Astrocyte (in vitro differentiated cells and primary cell): ENCODE measurements at regions not wholly inside any gene's neighbourhood (a gene's known extent, or its start where the extent isn't known, plus 50 kb on each side); places are given as distances from the start of the nearest gene placed in this dataset.

ENCODE experiments used
- DNase-seq: peaks from one replicate; pipeline ENCODE4 v3.0.0-alpha.2; 2010; ENCODE audit warnings: low read depth
- FAIRE-seq: peaks from 2 replicates; lab custom pipeline; 2011; peaks lifted over from hg19 to GRCh38; lab: Jason Lieb, UNC
- H2AFZ ChIP-seq: 2 replicates; pipeline ENCODE4 v1.6.0; 2012; ENCODE audit warnings: low read depth, low read length, inconsistent platforms
- H3K27ac ChIP-seq: 2 replicates; pipeline ENCODE4 v1.5.1; 2011; ENCODE audit warnings: low read depth, low read length, inconsistent platforms
- H3K27me3 ChIP-seq: 2 replicates; pipeline ENCODE4 v1.6.0; 2011; ENCODE audit warnings: low read length, inconsistent platforms; ENCODE audit not compliant: insufficient read depth
- H3K36me3 ChIP-seq: 2 replicates; pipeline ENCODE4 v1.5.1; 2011; ENCODE audit warnings: low read length, inconsistent platforms; ENCODE audit not compliant: insufficient read depth
- H3K4me1 ChIP-seq: 2 replicates; pipeline ENCODE4 v1.5.1; 2011; ENCODE audit warnings: low read length, inconsistent platforms; ENCODE audit not compliant: insufficient read depth
- H3K4me2 ChIP-seq: 2 replicates; pipeline ENCODE4 v1.6.0; 2012; ENCODE audit warnings: low read length, inconsistent platforms
- H3K4me3 ChIP-seq: 2 replicates; pipeline ENCODE4 v1.5.1; 2011; ENCODE audit warnings: low read depth, mild to moderate bottlenecking, low read length, inconsistent platforms; ENCODE audit not compliant: insufficient read depth
- H3K79me2 ChIP-seq: 2 replicates; pipeline ENCODE4 v1.6.0; 2012; ENCODE audit warnings: mild to moderate bottlenecking, low read length, inconsistent platforms; ENCODE audit not compliant: insufficient read depth
- H3K9ac ChIP-seq: 2 replicates; pipeline ENCODE4 v1.6.0; 2012; ENCODE audit warnings: mild to moderate bottlenecking, low read length, inconsistent platforms
- H3K9me3 ChIP-seq: 2 replicates; pipeline ENCODE4 v1.5.1; 2012; ENCODE audit warnings: low read depth, mild to moderate bottlenecking, low read length, inconsistent platforms; ENCODE audit not compliant: insufficient read depth
- H4K20me1 ChIP-seq: 2 replicates; pipeline ENCODE4 v1.6.0; 2012; ENCODE audit warnings: low read length, inconsistent platforms; ENCODE audit not compliant: insufficient read depth
- H3K27ac Mint-ChIP-seq: one replicate; pipeline ENCODE4 v1.8.0; 2021; ENCODE audit warnings: mild to moderate bottlenecking, mixed read lengths; ENCODE audit not compliant: unreplicated experiment
- H3K27me3 Mint-ChIP-seq: one replicate; pipeline ENCODE4 v1.8.0; 2021; ENCODE audit warnings: low read depth, mixed read lengths; ENCODE audit not compliant: unreplicated experiment
- H3K36me3 Mint-ChIP-seq: one replicate; pipeline ENCODE4 v1.8.0; 2021; ENCODE audit warnings: low read depth, mixed read lengths; ENCODE audit not compliant: unreplicated experiment
- H3K4me1 Mint-ChIP-seq: one replicate; pipeline ENCODE4 v1.8.0; 2021; ENCODE audit warnings: low read depth, mixed read lengths; ENCODE audit not compliant: unreplicated experiment
- H3K4me3 Mint-ChIP-seq: one replicate; pipeline ENCODE4 v1.8.0; 2021; ENCODE audit warnings: mild to moderate bottlenecking, moderate library complexity, mixed read lengths; ENCODE audit not compliant: unreplicated experiment
- H3K9me3 Mint-ChIP-seq: one replicate; pipeline ENCODE4 v1.8.0; 2021; ENCODE audit warnings: mild to moderate bottlenecking, mixed read lengths; ENCODE audit not compliant: unreplicated experiment
- EZH2 ChIP-seq: IDR thresholded peaks from 2 replicates; pipeline ENCODE4 v1.6.1; 2012; ENCODE audit warnings: mild to moderate bottlenecking, low read length, inconsistent platforms; ENCODE audit not compliant: insufficient read depth
- TF ChIP-seq, protein P1 (sequence below): IDR thresholded peaks from 2 replicates; pipeline ENCODE4 v1.5.1; 2011; ENCODE audit warnings: low read depth, mild to moderate bottlenecking, inconsistent platforms, low read length, moderate library complexity; ENCODE audit not compliant: insufficient read depth

DNA sequence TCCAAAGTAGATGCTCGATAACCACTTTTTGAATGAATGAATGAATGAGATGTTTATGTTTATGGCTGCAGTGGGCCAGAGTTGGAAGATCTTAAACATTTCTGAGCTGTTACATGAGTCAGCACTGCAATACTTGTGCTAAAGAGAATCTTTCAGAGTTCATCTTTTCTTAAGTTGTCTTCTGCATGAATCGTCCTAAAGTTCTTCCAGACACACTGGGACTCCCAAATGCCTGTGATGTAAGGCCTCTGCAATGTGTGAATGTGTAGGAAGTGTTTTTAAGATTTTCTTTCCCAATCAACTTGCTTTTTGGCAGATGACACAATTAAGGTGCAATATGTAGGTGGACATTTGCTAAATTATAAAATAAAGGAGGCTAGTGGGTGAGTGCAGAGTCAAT is 50.3 kb upstream of the TRIM9 start:
- Mint-ChIP-seq H3K27ac (no peak overlapping the region), H3K36me3 (peaks cover 2% of the 10 kb centered on the region), H3K4me1 (peaks cover 10% of the 10 kb centered on the region), H3K27me3 (no peaks in the 10 kb centered on the region), H3K4me3 (no peak overlapping the region), H3K9me3 (peaks cover 3% of the 10 kb centered on the region)
- Histone ChIP-seq H3K36me3 (no peaks in the 10 kb centered on the region), H3K4me2 (no peak overlapping the region), H3K9me3 (no peaks in the 10 kb centered on the region), H3K4me3 (no peak overlapping the region), H3K9ac (no peak overlapping the region), H4K20me1 (no peaks in the 10 kb centered on the region), H3K4me1 (no peaks in the 10 kb centered on the region), H3K79me2 (no peaks in the 10 kb centered on the region), H3K27ac (no peak overlapping the region), H3K27me3 (no peaks in the 10 kb centered on the region), H2AFZ (no peak overlapping the region)
- DNase-seq (no peak), FAIRE-seq (no peak)
- TF ChIP-seq, protein P1, sequence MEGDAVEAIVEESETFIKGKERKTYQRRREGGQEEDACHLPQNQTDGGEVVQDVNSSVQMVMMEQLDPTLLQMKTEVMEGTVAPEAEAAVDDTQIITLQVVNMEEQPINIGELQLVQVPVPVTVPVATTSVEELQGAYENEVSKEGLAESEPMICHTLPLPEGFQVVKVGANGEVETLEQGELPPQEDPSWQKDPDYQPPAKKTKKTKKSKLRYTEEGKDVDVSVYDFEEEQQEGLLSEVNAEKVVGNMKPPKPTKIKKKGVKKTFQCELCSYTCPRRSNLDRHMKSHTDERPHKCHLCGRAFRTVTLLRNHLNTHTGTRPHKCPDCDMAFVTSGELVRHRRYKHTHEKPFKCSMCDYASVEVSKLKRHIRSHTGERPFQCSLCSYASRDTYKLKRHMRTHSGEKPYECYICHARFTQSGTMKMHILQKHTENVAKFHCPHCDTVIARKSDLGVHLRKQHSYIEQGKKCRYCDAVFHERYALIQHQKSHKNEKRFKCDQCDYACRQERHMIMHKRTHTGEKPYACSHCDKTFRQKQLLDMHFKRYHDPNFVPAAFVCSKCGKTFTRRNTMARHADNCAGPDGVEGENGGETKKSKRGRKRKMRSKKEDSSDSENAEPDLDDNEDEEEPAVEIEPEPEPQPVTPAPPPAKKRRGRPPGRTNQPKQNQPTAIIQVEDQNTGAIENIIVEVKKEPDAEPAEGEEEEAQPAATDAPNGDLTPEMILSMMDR, result no peak
- TF ChIP-seq EZH2, result no peak

DNA sequence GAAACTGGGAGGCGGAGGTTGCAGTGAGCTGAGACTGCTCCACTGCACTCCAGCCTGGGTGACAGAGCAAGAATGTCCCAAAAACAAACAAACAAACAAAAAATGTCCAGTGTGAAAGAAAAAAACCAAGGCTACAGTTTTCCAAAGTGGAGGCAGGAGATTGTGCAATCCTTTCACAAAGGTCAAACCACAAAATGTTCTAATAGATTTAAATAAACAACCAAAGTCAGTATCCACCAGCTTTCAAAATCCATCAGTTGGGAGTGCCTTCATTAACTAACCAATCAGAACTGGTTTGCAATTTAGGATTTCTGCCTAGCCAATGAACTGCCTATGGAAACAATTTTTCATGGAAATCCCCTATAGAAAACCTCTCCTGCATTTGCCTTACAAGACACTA is 52.3 kb upstream of the TRIM9 start:
- H3K27me3 Mint-ChIP-seq, result no peaks in the 10 kb centered on the region
- peaks cover 3% of the 10 kb centered on the region for H3K9me3 Mint-ChIP-seq
- peaks cover 10% of the 10 kb centered on the region for H3K4me1 Mint-ChIP-seq
- no peak overlapping the region for H3K27ac Mint-ChIP-seq
- H3K36me3 Mint-ChIP-seq, result peaks cover 2% of the 10 kb centered on the region
- Histone ChIP-seq H3K9ac (no peak overlapping the region), H3K4me1 (no peaks in the 10 kb centered on the region), H2AFZ (no peak overlapping the region), H3K9me3 (no peaks in the 10 kb centered on the region), H3K27ac (no peak overlapping the region), H3K4me3 (no peak overlapping the region), H3K27me3 (no peaks in the 10 kb centered on the region), H4K20me1 (no peaks in the 10 kb centered on the region), H3K4me2 (no peak overlapping the region), H3K79me2 (no peaks in the 10 kb centered on the region), H3K36me3 (no peaks in the 10 kb centered on the region)
- TF ChIP-seq, protein P1, result no peak
- TF ChIP-seq EZH2, result no peak
- DNase-seq, result no peak
- H3K4me3 Mint-ChIP-seq, result no peak overlapping the region
- FAIRE-seq, result no peak

DNA sequence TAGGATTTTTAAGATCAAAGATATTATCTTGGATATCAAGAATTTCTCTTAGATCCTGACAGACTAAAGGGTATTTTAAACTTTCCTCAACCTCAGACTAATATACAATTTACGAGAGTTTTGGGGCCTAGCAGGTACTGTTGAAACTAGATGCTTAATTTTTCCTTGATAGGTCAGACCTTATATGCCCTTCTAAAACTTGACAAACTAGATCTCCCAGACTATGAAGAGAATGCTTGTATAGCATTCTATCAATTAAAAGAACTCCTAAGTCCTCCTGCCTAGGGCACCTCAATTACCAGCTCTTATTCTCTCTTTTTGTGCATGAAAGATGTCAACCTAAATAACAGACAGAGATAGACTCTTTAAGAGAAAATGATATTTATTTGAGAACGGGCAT is 60.4 kb upstream of the TRIM9 start:
- Mint-ChIP-seq H3K36me3 (no peaks in the 10 kb centered on the region), H3K27ac (no peak overlapping the region), H3K27me3 (no peaks in the 10 kb centered on the region), H3K9me3 (peaks cover under 1% of the 10 kb centered on the region), H3K4me3 (no peak overlapping the region), H3K4me1 (no peaks in the 10 kb centered on the region)
- Histone ChIP-seq H2AFZ (no peak overlapping the region), H3K27me3 (no peaks in the 10 kb centered on the region), H3K4me2 (no peak overlapping the region), H3K27ac (no peak overlapping the region), H3K9me3 (no peaks in the 10 kb centered on the region), H3K4me1 (no peaks in the 10 kb centered on the region), H4K20me1 (no peaks in the 10 kb centered on the region), H3K79me2 (no peaks in the 10 kb centered on the region), H3K4me3 (no peak overlapping the region), H3K36me3 (no peaks in the 10 kb centered on the region), H3K9ac (no peak overlapping the region)
- FAIRE-seq (no peak), DNase-seq (no peak)
- TF ChIP-seq EZH2, result no peak
- TF ChIP-seq, protein P1, result no peak
